Brain microvascular endothelial cell (primary cell): ENCODE measurements at regions not wholly inside any gene's neighbourhood (a gene's known extent, or its start where the extent isn't known, plus 50 kb on each side); places are given as distances from the start of the nearest gene placed in this dataset.

Experiments used
- DNase-seq: peaks from one replicate; pipeline ENCODE4 v3.0.0-alpha.2; 2020
- H3K27ac ChIP-seq: fragments of 250-450 bp; sonication (Bioruptor Pico); 2 replicates; pipeline ENCODE4 v1.5.1; 2020; ENCODE audit warnings: mild to moderate bottlenecking, moderate library complexity
- H3K27me3 ChIP-seq: fragments of 250-450 bp; sonication (Bioruptor Pico); replicated peaks from 2 replicates; pipeline ENCODE4 v1.5.1; 2020; ENCODE audit warnings: mild to moderate bottlenecking
- H3K36me3 ChIP-seq: fragments of 250-450 bp; sonication (Bioruptor Pico); replicated peaks from 2 replicates; pipeline ENCODE4 v1.5.1; 2020; ENCODE audit warnings: mild to moderate bottlenecking
- H3K4me3 ChIP-seq: 2 replicates; pipeline ENCODE4 v1.5.1; 2011; ENCODE audit warnings: low read depth, mild to moderate bottlenecking, control low read depth, low read length, moderate library complexity
- CTCF ChIP-seq: IDR thresholded peaks from 2 replicates; pipeline ENCODE4 v1.5.1; 2011; ENCODE audit warnings: low read depth, mild to moderate bottlenecking, moderate library complexity, low read length, control low read depth, inconsistent platforms; ENCODE audit errors: missing control alignments
- in situ Hi-C: cut with HindIII; loops from 2 replicates; pipeline ENCODE4 v1.10.0; 2017; ENCODE audit warnings: low sequenced_read_pairs, low pct_ligation_motif_present

- in situ Hi-C loops = no loop called here
Observed at GRCh38 chr3:69474186-69474585, 88.3 kb upstream of the FRMD4B start.

GRCh38 chr3:69472093-69472492 is 86.2 kb upstream of the FRMD4B start:
- no peak for DNase-seq
- H3K36me3 ChIP-seq = no peaks in the 10 kb centered on the region
- no peak overlapping the region for H3K27ac ChIP-seq
- H3K4me3 ChIP-seq = no peak overlapping the region
- in situ Hi-C loops = no loop called here
- H3K27me3 ChIP-seq = no peaks in the 10 kb centered on the region
- no peak for TF ChIP-seq CTCF

More at GRCh38 chr3:69474186-69474585, 88.3 kb upstream of the FRMD4B start:
- no peak for DNase-seq
- no peak overlapping the region for H3K27ac ChIP-seq
- no peak overlapping the region for H3K4me3 ChIP-seq
- no peaks in the 10 kb centered on the region for H3K27me3 ChIP-seq
- no peak for TF ChIP-seq CTCF
- no peaks in the 10 kb centered on the region for H3K36me3 ChIP-seq

- Histone ChIP-seq H3K4me3 (no peak overlapping the region), H3K27me3 (no peaks in the 10 kb centered on the region), H3K36me3 (no peaks in the 10 kb centered on the region), H3K27ac (no peak overlapping the region)
- DNase-seq = no peak
- TF ChIP-seq CTCF = no peak
- in situ Hi-C loops = no loop called here
Observed at GRCh38 chr3:69463531-69463930, 77.6 kb upstream of the FRMD4B start.

- Histone ChIP-seq H3K4me3 (no peak overlapping the region), H3K36me3 (no peaks in the 10 kb centered on the region), H3K27ac (no peak overlapping the region), H3K27me3 (no peaks in the 10 kb centered on the region)
- in situ Hi-C loops = no loop called here
- TF ChIP-seq CTCF = no peak
- no peak for DNase-seq
Observed at GRCh38 chr3:69462826-69463100, 76.9 kb upstream of the FRMD4B start.

GRCh38 chr3:69462022-69462825 is 76.3 kb upstream of the FRMD4B start:
- in situ Hi-C loops = no loop called here
- no peak for TF ChIP-seq CTCF
- H3K4me3 ChIP-seq = no peak overlapping the region
- H3K27ac ChIP-seq = no peak overlapping the region
- no peaks in the 10 kb centered on the region for H3K36me3 ChIP-seq
- DNase-seq = no peak
- no peaks in the 10 kb centered on the region for H3K27me3 ChIP-seq

- no peak overlapping the region for H3K27ac ChIP-seq
- no peak overlapping the region for H3K4me3 ChIP-seq
- no peaks in the 10 kb centered on the region for H3K36me3 ChIP-seq
- in situ Hi-C loops = no loop called here
- H3K27me3 ChIP-seq = no peaks in the 10 kb centered on the region
- TF ChIP-seq CTCF = no peak
- DNase-seq = no peak
Observed at GRCh38 chr3:69460034-69460433, 74.1 kb upstream of the FRMD4B start.
